ENCODE measurements at regions not wholly inside any gene's neighbourhood (a gene's known extent, or its start where the extent isn't known, plus 50 kb on each side); places are given as distances from the start of the nearest gene placed in this dataset.

- DNase-seq (ENCODE audit: low spot score): no peak
- no peak for ATAC-seq (ENCODE audit: low FRiP score)
- TF ChIP-seq CTCF (IDR thresholded peaks at IDR 0.05): no peak
These were observed 559.4 kb upstream of the KIRREL3 start for GRCh38 chr11:127559978-127560377.

GRCh38 chr11:127552446-127552845 is 551.9 kb upstream of the KIRREL3 start:
- TF ChIP-seq CTCF (IDR thresholded peaks at IDR 0.05): no peak
- no peak for ATAC-seq (ENCODE audit: low FRiP score)
- no peak for DNase-seq (ENCODE audit: low spot score)

GRCh38 chr11:127531167-127531566 is 530.6 kb upstream of the KIRREL3 start:
- ATAC-seq (ENCODE audit: low FRiP score) (no peak), DNase-seq (ENCODE audit: low spot score) (no peak)
- TF ChIP-seq CTCF (IDR thresholded peaks at IDR 0.05): no peak

- ATAC-seq (ENCODE audit: low FRiP score): no peak
- no peak for TF ChIP-seq CTCF (IDR thresholded peaks at IDR 0.05)
- no peak for DNase-seq (ENCODE audit: low spot score)
These were observed 527.7 kb upstream of the KIRREL3 start for GRCh38 chr11:127528297-127528696.

- TF ChIP-seq CTCF (IDR thresholded peaks at IDR 0.05): no peak
- DNase-seq (ENCODE audit: low spot score): no peak
- no peak for ATAC-seq (ENCODE audit: low FRiP score)
These were observed 524.0 kb upstream of the KIRREL3 start for GRCh38 chr11:127524618-127525017.

GRCh38 chr11:127521413-127521812 is 520.8 kb upstream of the KIRREL3 start:
- DNase-seq (ENCODE audit: low spot score) (no peak), ATAC-seq (ENCODE audit: low FRiP score) (no peak)

GRCh38 chr11:127507851-127508250 is 507.3 kb upstream of the KIRREL3 start:
- DNase-seq (ENCODE audit: low spot score): no peak
- no peak for TF ChIP-seq CTCF (IDR thresholded peaks at IDR 0.05)
- ATAC-seq (ENCODE audit: low FRiP score): no peak

More at GRCh38 chr11:127521413-127521812, 520.8 kb upstream of the KIRREL3 start:
- no peak for TF ChIP-seq CTCF (IDR thresholded peaks at IDR 0.05)

Data from omental fat pad (tissue), 3 donors.